ENCODE measurements at regions not wholly inside any gene's neighbourhood (a gene's known extent, or its start where the extent isn't known, plus 50 kb on each side); places are given as distances from the start of the nearest gene placed in this dataset.

DNA sequence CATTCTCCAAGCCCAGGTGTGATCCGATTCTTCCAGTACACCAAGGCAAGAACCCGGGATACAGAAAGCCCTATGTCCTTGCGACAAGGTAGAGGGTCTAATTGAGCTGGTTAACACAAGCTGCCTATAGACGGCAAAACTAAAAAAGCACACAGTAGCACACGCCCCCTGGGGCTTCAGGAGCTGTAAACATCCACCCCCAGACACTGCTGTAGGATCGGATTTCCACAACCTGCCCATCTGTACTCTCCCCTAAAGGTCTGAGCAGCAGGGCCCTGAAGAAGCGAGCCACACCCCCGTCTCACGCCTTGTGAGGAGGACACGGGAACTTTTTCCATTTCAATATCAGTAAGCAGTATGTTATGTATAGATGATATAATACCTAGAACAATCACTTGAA, 624.7 kb downstream of the BUD13 start:
- TF ChIP-seq, protein P1, sequence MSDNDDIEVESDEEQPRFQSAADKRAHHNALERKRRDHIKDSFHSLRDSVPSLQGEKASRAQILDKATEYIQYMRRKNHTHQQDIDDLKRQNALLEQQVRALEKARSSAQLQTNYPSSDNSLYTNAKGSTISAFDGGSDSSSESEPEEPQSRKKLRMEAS (IDR thresholded peaks at IDR 0.05): no peak
- TF ChIP-seq CREB1 (IDR thresholded peaks at IDR 0.05; ENCODE audit: low read depth) (no peak), RAD21 (IDR thresholded peaks at IDR 0.05; ENCODE audit: low read depth) (no peak), FOXM1 (IDR thresholded peaks at IDR 0.05; ENCODE audit: borderline replicate concordance, low read depth) (no peak), TAF1 (IDR thresholded peaks at IDR 0.05; ENCODE audit: low read depth) (no peak), YY1 (IDR thresholded peaks at IDR 0.05; ENCODE audit: low read depth) (no peak)
- TF ChIP-seq, protein P2, sequence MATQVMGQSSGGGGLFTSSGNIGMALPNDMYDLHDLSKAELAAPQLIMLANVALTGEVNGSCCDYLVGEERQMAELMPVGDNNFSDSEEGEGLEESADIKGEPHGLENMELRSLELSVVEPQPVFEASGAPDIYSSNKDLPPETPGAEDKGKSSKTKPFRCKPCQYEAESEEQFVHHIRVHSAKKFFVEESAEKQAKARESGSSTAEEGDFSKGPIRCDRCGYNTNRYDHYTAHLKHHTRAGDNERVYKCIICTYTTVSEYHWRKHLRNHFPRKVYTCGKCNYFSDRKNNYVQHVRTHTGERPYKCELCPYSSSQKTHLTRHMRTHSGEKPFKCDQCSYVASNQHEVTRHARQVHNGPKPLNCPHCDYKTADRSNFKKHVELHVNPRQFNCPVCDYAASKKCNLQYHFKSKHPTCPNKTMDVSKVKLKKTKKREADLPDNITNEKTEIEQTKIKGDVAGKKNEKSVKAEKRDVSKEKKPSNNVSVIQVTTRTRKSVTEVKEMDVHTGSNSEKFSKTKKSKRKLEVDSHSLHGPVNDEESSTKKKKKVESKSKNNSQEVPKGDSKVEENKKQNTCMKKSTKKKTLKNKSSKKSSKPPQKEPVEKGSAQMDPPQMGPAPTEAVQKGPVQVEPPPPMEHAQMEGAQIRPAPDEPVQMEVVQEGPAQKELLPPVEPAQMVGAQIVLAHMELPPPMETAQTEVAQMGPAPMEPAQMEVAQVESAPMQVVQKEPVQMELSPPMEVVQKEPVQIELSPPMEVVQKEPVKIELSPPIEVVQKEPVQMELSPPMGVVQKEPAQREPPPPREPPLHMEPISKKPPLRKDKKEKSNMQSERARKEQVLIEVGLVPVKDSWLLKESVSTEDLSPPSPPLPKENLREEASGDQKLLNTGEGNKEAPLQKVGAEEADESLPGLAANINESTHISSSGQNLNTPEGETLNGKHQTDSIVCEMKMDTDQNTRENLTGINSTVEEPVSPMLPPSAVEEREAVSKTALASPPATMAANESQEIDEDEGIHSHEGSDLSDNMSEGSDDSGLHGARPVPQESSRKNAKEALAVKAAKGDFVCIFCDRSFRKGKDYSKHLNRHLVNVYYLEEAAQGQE (IDR thresholded peaks at IDR 0.05; ENCODE audit: low read depth): no peak

Measured in Ishikawa (cell line).